ENCODE measurements at regions not wholly inside any gene's neighbourhood (a gene's known extent, or its start where the extent isn't known, plus 50 kb on each side); places are given as distances from the start of the nearest gene placed in this dataset.
A peak's percentile ranks its signal among the peaks of the same experiment; 100 is the strongest.

DNA sequence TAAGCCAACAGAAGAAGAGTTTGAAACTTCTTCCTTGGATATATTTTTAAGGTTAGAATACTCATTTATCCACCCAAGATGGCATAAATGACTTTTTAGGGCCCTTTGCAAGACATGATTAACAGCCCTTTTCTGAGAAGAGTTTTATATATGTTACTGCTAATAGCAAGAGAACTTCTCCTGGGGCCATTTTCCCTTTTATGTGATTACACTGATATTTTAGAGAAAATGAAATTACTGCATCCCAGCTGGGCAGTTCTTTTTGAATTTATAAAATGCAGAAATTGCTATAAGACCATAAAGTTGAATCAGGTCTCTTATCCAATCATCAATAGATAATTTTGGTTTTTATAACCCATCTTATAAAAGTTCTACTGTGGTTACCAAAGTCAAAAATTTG lies 161.3 kb upstream of the RFX3 start:
- no peak overlapping the region for H3K4me3 ChIP-seq (ENCODE audit: low read length)
- no peak for DNase-seq (ENCODE audit: low read depth)
- TF ChIP-seq, protein P1, sequence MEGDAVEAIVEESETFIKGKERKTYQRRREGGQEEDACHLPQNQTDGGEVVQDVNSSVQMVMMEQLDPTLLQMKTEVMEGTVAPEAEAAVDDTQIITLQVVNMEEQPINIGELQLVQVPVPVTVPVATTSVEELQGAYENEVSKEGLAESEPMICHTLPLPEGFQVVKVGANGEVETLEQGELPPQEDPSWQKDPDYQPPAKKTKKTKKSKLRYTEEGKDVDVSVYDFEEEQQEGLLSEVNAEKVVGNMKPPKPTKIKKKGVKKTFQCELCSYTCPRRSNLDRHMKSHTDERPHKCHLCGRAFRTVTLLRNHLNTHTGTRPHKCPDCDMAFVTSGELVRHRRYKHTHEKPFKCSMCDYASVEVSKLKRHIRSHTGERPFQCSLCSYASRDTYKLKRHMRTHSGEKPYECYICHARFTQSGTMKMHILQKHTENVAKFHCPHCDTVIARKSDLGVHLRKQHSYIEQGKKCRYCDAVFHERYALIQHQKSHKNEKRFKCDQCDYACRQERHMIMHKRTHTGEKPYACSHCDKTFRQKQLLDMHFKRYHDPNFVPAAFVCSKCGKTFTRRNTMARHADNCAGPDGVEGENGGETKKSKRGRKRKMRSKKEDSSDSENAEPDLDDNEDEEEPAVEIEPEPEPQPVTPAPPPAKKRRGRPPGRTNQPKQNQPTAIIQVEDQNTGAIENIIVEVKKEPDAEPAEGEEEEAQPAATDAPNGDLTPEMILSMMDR (conservative IDR thresholded peaks at IDR 0.05; ENCODE audit: low read length): no peak

DNA sequence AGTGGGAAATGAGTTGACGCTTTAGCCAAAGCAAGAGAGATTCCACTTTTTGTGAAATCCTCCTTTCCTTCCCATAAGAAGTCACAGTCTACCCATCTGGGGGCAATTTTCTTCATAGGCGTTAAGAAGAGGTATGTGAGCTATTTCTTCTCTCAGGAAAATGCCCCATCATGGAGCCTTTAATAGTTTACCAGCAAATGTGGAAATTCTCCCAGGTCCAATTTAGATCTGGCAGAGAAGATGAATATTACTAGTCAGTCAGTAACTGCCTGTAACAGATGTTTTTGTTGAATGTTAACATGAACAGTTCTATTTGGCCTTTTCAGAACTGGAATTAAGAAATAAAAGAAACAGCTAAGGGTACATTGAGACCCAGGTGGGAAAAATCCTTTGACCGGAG lies 156.4 kb upstream of the RFX3 start:
- TF ChIP-seq, protein P1 (conservative IDR thresholded peaks at IDR 0.05; ENCODE audit: low read length): no peak
- no peak overlapping the region for H3K4me3 ChIP-seq (ENCODE audit: low read length)
- DNase-seq (ENCODE audit: low read depth): peak; percentile 61

GRCh38 chr9:3677541-3677940 lies 151.7 kb upstream of the RFX3 start:
- DNase-seq (ENCODE audit: low read depth): no peak
- TF ChIP-seq, protein P1 (conservative IDR thresholded peaks at IDR 0.05; ENCODE audit: low read length): no peak
- no peak overlapping the region for H3K4me3 ChIP-seq (ENCODE audit: low read length)

- TF ChIP-seq, protein P1 (conservative IDR thresholded peaks at IDR 0.05; ENCODE audit: low read length): no peak
- no peak overlapping the region for H3K4me3 ChIP-seq (ENCODE audit: low read length)
- DNase-seq (ENCODE audit: low read depth): no peak
These were observed 151.0 kb upstream of the RFX3 start for GRCh38 chr9:3676766-3677165.

- DNase-seq (ENCODE audit: low read depth): peak; percentile 39
- TF ChIP-seq, protein P1 (conservative IDR thresholded peaks at IDR 0.05; ENCODE audit: low read length): no peak
- H3K4me3 ChIP-seq (ENCODE audit: low read length): no peak overlapping the region
These were observed 150.1 kb upstream of the RFX3 start for GRCh38 chr9:3675946-3676345.

- no peak overlapping the region for H3K4me3 ChIP-seq (ENCODE audit: low read length)
- TF ChIP-seq, protein P1 (conservative IDR thresholded peaks at IDR 0.05; ENCODE audit: low read length): no peak
- DNase-seq (ENCODE audit: low read depth): no peak
These were observed 148.8 kb upstream of the RFX3 start for GRCh38 chr9:3674561-3674960.

DNA sequence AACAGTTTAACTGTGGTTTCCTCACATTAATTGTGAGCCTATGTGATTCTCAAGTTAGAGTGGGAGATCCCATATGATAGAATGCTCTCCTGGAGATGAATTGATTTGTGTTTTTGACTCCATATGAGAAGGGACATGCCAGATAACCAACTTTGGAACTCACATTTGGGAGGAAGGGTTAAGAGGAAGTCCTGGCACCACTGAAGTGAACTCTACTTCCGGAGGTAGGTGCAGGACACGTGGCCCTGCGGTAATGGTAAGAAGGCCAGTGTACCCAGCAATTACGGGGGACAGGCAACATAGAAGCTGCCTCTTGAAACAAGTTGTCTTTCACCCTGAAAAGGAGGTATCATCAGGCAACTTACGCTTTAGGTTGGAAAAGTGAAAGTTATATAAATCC lies 146.6 kb upstream of the RFX3 start:
- H3K4me3 ChIP-seq (ENCODE audit: low read length): no peak overlapping the region
- TF ChIP-seq, protein P1 (conservative IDR thresholded peaks at IDR 0.05; ENCODE audit: low read length): no peak
- no peak for DNase-seq (ENCODE audit: low read depth)

Measured in AG10803 (cell line).